Suppressor macrophage treated with lipopolysaccharide for 4 hours (primary cell): ENCODE measurements at regions not wholly inside any gene's neighbourhood (a gene's known extent, or its start where the extent isn't known, plus 50 kb on each side); places are given as distances from the start of the nearest gene placed in this dataset.
A peak's percentile ranks its signal among the peaks of the same experiment; 100 is the strongest.

ENCODE experiments used
- DNase-seq: peaks from one replicate; pipeline ENCODE4 v3.0.0-alpha.2; 2020

DNA sequence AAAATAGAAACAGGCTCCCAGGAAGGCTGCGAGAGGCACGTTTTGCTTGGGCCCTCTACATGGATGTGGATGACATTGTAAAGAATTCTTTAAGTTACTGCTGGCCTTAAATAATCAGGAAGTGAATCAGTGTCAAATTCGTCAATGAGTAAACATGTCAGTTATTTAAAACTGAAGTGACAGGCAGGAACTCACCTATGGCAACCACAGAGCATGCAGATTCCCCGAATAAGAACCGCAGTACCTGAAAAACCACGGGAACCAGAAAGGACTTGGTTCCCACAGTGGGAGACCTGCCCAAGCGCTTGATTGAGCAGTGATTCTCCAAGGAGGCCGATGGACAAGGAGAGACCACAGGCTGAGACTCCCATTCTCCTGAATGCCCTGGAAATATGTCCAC, 351.2 kb upstream of the AKR1E2 start:
- no peak for DNase-seq

DNA sequence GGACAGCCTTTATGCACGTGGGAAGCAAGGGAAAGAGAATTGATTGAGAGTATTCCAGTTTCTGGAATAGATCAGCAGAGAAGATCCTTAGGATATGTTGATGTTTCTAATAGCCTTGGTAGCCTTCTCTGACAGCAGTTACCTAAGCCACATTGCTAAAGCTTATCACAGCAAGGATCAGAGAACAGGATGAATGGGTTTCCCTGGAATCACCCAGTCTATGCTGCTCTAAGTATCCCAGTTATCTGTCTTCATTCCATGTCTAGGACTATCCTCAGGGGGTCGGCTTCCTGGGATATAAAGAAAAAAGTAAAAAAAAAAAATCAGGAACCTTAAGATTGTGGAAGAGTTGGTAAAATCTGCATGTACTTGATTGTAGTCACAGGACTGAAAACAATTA, 352.0 kb upstream of the AKR1E2 start:
- DNase-seq, result no peak

DNA sequence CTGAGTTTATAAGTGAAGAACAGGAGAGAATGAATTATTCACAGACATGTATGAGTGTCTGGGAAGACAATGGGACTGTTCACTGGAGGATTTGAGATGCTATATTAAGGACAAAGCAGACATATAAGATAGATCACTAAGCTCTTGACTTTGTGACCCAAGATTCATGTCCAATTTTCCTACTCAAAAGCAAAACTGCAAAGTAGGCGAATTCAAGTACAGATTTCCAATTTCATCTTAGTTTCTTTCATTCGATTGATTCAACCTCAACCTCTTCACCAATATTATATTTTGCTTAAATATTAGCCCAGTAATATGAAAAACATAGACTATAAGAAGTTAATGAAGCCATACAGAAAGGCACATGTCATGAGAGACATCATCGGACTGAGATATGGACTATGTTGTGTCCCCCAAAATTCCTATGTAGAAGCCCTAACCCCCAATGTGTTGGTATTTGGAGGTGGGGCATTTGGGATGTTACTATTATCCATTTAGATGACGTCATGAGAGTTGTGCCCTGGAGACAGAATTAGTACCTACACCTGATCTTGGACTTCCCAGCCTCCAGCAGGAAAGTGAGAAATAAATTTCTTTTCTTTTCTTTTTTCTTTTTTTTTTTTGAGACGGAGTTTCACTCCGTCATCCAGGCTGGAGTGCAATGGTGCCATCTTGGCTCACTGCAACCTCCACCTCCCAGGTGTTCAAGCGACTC, 353.7 kb upstream of the AKR1E2 start:
- DNase-seq, result no peak

GRCh38 chr10:4470231-4470835, 355.7 kb upstream of the AKR1E2 start:
- no peak for DNase-seq

GRCh38 chr10:4467481-4467880, 358.5 kb upstream of the AKR1E2 start:
- no peak for DNase-seq

- no peak for DNase-seq
These were observed 365.7 kb upstream of the AKR1E2 start for GRCh38 chr10:4460267-4460666.

DNA sequence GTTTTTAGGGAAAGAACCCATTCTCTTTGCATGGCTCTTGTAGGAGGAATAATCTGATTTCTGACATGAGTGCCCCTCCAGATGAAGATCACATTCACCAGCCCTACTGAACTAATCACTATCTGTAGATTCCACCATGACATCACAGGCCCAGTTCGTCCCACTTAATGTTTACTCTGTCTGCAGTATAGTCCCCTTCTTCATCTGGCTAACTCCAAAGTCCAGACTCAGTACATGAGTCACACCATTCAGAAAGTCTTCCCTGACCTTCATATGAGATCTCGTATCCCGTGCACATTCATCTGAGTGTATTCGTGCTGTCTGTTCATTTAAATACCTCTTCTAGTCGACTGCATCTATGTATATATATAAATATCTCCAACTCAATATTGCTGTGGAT, 366.5 kb upstream of the AKR1E2 start:
- no peak for DNase-seq

DNA sequence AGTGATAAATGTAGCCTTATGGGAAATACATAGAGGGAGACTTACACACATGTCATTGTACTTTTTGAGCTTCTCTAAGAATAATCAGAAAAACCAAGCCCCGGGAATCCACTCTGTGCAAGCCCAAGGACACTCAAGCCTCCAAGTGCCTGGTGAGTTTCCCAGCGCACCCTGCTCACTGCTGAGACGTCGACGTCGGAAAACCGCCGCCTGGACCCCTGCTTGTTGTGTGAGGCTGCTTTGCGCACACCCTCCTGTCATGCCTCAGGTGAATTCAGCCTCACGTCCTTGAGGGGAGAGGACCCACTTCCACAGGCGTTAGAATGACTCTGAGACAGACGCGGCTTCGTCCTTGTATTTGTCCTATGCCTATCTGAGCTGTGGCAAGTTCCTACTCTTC, 368.4 kb upstream of the AKR1E2 start:
- no peak for DNase-seq

GRCh38 chr10:4456776-4457175, 369.2 kb upstream of the AKR1E2 start:
- no peak for DNase-seq

GRCh38 chr10:4456279-4456678, 369.7 kb upstream of the AKR1E2 start:
- no peak for DNase-seq

- peak; percentile 6 for DNase-seq
These were observed 372.1 kb upstream of the AKR1E2 start for GRCh38 chr10:4453950-4454349.

DNA sequence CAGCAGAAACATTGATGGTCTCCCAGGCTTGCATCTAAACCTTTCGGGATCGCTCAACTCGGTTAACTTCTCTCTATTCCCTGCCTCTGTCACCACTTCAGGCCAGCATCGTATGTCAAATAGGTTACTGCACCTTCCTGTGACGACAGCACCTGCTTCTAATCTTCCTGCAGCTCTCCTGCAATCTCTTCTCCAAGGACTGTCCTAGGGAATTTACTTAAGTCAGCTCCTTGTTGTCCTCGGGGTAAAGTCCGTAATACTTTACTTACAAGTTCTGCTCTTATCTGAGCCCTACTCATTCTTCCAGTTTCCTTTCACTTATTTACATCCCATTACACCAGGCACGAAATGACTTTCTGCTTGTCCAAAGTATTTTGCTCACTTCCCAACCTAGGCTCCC, 372.7 kb upstream of the AKR1E2 start:
- DNase-seq, result no peak

GRCh38 chr10:4450981-4451908, 374.8 kb upstream of the AKR1E2 start:
- DNase-seq, result peak; percentile 84

DNA sequence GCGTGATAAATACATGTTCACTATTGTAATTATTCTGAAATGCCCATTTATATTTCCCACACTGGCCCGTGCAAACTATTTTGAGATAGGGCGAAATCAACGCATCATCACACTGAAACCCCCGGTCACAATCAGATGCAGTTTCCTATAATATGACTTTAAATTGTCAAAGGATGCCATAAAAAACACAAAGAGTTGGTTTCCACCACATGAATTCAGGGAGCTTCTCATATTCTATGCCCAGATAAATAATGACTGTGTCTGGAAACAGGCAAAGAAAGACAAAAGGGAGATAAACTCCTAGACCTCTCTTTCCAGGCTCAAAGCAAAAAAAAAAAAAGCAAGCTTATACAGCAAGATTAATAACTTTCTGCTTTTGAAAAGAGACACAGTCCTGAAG, 375.8 kb upstream of the AKR1E2 start:
- no peak for DNase-seq

DNA sequence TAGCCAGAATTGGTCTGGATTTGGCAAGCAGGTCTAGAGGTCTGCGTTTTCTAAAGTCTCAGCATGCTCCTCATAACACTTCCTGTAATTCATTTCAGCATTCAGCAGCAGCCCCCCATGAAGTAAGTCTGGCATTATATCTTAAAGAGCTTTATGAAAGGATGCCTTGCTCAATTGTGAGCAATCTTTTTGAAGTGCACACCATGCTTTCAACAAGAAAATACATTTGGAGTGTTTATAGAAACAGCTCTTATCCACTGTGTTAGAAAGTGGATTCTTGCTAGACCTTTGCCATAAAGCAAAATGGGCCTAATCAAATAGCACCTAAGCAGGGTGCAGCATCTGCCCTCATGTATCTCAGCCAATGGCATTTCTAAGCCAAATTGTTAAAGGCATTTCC, 378.0 kb upstream of the AKR1E2 start:
- DNase-seq, result no peak

- DNase-seq, result no peak
These were observed 382.6 kb upstream of the AKR1E2 start for GRCh38 chr10:4443419-4443818.

GRCh38 chr10:4442296-4442695, 383.7 kb upstream of the AKR1E2 start:
- DNase-seq, result no peak

DNA sequence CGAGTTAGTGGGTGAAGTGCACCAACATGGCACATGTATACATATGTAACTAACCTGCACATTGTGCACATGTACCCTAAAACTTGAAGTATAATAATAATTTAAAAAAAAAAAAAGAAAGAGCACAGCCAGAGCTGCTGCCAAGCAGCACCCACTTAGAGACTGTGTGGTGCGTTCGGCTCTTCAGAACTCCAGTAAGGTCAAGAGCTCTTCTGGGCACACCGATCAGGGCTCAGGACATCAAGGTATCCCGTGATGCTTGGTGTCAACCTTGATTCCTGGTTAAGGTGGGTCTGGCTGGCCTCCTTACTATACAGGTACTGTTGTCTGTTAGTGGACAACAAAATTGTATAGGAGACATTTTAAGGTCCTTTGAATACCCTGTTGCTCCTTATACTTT, 385.7 kb upstream of the AKR1E2 start:
- no peak for DNase-seq

DNA sequence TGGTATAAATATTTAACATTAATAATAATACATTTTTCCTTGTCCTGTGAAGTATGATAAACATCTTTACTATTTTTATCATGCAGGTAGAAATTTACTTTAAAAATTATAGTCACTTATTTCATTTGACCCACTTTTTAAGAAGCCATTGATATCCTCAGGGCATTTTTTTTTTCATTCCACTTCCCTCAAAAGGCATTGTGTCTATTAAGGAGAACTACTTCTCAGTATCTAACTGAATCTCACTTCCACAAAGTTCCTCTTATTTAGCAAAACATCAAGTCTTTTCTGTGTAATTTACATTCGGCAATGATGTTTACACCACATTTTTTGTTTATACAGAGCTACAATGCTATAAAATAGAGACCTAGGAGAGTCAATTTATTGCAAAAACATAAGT, 388.2 kb upstream of the AKR1E2 start:
- peak; percentile 13 for DNase-seq

GRCh38 chr10:4437061-4437460, 388.9 kb upstream of the AKR1E2 start:
- no peak for DNase-seq

DNA sequence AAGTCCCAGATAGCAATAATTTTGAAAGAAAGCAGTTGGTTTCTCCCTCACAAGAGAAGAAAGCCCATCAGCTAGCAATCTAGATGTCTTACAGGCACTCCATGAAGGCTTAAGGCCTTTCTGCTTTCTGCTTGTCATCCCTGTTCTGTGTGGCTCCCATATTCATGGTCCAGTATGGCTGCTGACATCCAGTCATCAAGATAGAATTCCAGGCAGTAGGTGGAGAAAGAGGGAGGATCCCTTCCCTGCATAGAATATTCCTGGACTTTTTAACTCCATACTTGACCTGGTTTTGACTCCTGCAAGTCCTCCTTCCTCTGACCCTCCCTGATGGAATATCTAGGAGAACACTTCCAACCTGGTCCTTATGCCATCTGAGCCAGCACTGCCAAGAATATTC, 389.9 kb upstream of the AKR1E2 start:
- DNase-seq, result no peak

- DNase-seq, result no peak
These were observed 391.4 kb upstream of the AKR1E2 start for GRCh38 chr10:4434516-4435071.

- DNase-seq, result no peak
These were observed 391.9 kb upstream of the AKR1E2 start for GRCh38 chr10:4434105-4434504.
